COLO668 (cell line): ENCODE measurements at regions not wholly inside any gene's neighbourhood (a gene's known extent, or its start where the extent isn't known, plus 50 kb on each side); places are given as distances from the start of the nearest gene placed in this dataset.
"Not testable (repeated sequence)": the region's sequence is repeated elsewhere in the genome, so short reads cannot be mapped to it uniquely, and the experiment has no call there.

Experiments used
- DNase-seq: peaks from one replicate; lab custom pipeline; 2025; ENCODE audit not compliant: unreplicated experiment; lab: John Stamatoyannopoulos, UW

DNA sequence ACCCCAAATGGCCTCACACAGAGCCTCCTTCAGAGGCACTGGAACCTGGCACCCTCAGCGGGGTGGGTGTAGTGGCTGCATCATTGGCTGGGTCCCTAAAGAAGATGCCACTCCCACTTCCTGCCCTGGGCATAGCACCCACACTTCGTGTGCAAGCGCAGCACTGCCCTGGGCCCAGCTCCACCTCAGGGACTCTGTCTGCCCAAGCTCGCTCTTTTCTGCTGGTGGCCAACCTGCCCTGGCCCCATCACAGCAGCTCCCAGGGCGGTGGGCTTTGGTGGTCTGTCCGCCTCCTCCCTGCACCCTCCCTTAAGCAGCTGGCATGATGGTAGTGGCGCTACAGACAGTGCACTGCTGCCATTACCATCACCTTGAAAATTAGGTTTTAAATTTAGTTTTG is 829.3 kb upstream of the BRINP3 start:
- no peak for DNase-seq

DNA sequence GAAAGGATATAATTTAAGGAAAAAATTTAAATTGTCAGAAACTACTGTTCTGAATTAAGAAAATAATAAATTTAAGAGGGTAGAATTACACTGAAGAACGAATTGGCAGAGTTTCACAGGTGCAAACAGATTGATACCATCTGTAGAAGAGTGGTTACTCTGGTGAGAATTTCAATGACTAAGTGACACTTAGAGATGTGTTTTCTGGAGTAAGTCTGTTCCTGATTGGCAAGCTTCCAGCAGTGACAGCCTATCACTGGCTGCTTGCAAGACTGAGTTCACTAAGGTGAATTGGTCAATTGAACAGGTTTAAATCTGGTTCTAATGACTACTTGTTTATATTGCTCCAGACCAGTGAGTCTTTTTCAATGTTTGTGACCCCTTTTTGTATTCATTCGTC is 838.2 kb upstream of the RGS18 start:
- no peak for DNase-seq

DNA sequence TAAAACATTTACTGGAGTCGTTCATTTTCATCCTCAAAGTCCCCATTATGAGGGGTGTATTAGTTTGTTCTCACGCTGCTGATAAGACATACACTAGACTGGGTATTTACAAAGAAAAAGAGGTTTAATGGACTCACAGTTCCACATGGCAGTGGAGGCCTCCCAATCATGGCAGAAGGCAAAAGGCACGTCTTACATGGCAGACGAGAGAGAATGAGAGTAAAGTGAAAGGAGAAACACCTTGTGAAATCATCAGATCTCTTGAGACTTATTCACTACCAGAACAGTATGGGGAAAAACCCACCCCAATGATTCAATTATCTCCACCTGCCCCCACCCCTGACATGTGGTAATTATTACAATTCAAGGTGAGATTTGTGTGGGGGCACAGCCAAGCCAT is 830.4 kb upstream of the RGS18 start:
- no peak for DNase-seq

DNA sequence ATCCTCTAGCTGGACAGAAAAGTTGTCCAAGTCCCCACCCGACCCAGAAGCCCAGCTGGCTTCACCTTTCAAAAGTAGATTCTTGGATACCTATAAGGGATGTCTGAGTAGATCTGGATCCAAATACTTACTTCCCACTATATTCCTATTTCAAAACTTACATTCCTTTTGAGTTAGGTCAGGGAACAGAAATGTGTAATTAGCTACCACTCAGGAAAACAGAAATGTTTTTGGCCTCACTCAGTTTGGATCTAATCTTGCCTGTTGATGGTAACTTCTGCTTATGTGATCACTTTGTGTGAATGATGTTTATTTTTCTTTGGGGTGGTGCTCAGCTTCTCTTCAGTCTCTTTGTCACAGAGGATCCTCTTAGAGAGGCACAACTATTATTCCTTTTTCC is 814.4 kb upstream of the RGS18 start:
- DNase-seq, result no peak

DNA sequence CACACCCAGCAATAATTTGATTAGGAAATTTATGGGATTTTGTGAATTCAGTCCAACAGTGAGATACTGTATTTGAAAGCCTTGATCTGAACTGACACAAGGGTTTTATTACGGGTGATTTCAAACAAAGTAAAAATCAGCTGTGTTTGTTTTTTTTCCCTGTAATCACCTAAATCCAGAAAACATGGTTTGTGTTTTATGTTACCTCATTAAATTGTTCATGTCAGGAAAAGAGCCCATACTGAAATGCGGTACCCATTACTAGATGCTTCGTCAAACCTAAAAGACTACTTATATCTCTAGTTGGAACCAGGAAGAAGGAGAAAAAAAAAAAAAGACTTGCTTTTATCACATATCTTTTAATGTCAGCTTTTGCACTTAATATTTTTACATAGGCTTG is 811.9 kb upstream of the RGS18 start:
- DNase-seq, result no peak

DNA sequence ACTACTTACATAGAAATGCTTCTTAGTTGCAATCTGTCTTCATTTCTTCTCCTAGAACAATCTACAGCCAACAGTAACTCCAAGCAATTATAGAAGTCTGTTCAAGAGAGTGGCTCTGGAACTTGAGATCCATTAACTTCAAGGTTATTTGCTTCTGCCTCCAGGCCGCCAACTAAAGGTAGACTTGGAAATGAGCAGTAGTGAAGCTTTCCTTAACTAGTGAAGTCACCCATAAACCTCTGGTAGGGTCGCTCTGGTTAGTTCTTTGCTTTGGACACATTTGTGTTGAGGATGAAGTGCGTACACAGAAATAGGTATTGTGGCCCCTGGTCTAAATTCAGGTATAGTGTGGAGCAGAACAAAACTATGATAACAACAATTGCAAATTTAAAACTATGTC is 809.9 kb upstream of the RGS18 start:
- no peak for DNase-seq

DNA sequence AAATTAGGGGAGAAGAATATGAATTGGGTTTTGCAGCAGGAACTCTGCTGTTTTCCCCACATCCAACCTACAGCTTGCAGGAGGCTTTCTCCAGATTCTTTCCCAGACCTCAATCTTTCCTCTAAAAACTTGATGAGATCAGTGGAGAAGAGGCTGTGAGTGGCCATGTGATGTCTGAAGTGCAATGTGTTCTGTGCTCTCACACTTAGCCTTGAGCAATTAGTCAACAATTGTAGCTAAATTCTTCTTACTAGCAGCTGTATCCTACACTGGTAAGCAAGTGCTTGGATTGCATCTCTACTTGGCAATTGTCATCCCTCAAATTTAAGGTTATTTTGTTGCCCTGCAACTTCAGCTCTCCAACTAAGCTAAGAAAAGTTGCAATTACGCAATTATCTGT is 807.3 kb upstream of the RGS18 start:
- no peak for DNase-seq

DNA sequence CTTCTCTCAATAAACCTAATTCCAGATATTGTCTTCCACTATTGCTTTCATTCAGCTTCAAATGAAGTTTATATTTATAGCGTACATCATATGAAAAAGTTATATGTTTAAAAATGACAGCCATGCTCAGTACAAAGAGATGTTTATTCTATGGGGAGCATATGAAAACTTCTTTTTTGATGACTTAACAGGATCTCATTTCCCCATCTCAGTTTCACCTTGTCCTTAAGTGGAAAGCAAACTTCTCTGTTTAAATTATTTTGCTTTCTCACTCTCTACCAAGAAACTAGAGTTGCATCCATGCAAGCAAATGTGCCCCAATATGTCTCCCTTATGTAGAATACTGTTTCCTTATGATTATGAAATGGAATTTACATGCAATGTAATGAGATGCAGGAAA is 799.5 kb upstream of the RGS18 start:
- no peak for DNase-seq

DNA sequence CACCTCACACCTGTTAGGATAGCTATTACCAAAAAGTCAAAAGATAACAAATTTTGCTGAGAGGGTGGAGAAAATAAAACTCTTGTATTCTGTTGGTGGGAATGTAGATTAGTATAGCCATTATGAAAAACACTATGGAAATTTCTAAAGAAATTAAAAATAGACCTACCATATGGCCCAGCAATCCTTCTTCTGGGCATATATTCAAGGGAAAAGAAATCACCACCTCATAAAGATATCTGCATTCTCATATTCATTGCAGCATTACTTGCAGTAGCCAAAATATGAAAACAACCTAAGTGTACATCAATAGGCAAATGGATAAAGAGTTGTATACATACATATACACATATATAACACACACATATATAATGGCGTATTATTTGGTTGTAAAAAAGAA is 791.6 kb upstream of the RGS18 start:
- DNase-seq, result no peak

DNA sequence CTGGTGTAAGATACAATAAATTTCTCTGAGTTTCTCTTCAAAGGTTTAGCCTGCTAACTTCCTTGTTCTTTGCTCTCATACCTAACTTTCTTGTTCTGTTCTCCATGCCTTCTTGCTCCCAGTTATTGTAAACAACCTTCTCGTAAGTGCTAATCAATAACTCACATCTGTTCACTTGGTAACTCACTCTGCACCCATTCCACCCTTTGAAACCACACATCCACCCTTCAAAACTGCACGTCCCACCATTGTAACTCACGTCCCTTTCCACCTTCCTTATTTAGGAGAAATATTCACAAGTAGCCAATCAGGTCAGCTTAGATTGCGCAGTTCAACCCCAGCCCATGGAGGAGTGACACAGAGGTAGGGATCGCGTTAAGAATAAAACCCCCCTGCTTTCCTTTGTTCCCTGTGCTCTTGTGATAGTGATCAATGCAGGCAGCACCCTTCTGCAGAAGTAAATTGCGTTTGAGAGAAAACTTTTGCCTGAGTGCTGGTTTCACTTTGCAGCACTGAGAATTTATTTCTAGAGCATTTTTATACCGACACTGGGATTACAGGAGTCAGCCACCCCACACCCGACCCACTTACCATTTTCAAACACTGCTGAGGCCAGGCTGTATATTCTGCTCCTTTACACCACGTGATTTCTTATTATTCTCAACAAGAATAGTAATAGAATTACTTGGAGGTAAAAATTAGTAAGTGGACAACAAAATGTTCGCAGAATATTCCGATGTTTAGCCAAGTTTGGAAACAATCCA is 789.2 kb upstream of the RGS18 start:
- DNase-seq, result no peak

DNA sequence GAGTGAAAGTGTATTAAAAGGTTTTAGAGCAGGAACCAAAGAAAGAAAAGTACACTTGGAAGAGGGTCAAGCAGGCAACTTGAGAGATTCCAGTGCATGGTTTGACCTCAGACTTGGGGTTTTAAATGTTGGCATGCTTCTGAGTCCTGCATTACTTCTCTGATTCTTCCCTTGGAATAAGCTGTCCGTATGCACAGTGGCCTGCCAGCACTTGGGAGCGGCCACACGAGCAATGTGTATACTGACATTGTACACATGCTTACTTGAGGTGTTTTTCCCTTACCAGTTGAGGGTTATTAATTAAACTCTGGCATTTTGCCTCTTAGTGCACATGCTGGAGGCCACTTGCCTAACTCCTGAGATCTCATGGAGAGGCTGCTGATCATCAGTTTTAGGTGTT is 786.6 kb upstream of the RGS18 start:
- DNase-seq, result no peak

DNA sequence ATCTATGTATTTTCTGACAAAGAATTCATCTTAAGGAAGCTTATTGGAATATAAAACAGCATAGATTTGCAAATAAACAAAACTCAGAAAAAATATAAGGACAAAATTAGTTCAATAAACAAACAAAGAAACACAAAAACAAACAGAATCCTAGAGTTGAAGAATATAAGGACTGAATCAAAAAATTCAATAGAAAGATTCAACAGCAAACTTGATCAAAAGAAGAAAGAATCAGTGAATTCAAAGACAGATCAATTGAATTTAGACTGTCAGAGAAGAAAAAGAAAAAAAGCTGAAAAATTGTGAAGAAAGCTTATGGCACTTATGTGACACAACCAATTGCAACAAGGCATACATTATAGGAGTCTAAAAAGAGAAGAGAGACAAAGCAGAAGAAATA is 770.0 kb upstream of the RGS18 start:
- DNase-seq, result no peak

DNA sequence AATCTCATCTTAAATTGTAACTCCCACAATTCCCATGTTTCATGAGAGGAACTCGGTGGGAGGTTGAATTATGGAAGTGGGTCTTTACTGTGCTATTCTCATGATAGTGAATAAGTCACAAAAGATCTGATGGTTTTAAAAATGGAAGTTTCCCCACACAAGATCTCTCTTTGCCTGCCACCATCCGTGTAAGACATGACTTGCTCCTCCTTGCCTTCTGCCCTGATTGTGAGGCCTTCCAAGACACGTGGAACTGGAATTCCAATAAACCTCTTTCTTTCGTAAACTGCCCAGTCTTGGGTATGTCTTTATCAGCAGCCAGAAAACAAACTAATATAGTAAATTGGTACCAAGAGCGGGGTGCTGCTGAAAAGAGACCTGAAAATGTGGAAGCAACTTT is 761.6 kb upstream of the RGS18 start:
- DNase-seq, result no peak

DNA sequence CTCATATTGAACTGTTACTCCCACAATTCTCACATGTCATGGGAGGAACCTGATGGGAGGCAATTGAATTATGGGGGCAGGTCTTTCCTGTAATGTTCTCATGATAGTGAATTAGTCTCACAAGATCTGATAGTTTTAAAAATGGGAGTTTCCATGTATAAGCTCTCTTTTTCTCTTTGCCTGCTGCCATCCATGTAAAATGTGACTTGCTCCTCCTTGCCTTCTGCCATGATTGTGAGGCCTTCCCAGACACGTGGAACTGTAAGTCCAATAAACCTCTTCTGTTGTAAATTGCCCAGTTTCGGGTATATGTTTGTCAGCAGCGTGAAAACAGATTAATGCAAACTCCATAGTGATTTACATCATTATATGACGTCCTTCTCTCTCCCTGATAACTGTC is 759.7 kb upstream of the RGS18 start:
- DNase-seq, result no peak

DNA sequence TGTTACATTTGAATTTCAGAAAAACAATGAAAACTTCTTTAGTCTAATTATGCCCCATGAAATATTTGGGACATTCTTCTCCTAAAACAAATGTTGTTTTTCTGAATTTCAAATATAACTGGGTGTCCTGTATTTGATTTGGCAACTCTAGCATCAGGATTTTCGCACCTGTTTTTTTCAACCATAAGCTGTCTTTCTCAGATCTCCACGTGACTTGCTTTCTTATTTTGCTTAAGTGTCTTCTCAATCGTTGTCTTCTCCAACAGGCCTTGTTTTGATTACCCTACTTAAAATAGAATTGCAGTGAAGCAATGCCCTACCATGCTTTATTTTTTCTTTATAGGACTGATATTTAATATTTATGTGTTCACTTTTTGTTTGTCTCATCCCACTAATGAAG is 752.8 kb upstream of the RGS18 start:
- no peak for DNase-seq

DNA sequence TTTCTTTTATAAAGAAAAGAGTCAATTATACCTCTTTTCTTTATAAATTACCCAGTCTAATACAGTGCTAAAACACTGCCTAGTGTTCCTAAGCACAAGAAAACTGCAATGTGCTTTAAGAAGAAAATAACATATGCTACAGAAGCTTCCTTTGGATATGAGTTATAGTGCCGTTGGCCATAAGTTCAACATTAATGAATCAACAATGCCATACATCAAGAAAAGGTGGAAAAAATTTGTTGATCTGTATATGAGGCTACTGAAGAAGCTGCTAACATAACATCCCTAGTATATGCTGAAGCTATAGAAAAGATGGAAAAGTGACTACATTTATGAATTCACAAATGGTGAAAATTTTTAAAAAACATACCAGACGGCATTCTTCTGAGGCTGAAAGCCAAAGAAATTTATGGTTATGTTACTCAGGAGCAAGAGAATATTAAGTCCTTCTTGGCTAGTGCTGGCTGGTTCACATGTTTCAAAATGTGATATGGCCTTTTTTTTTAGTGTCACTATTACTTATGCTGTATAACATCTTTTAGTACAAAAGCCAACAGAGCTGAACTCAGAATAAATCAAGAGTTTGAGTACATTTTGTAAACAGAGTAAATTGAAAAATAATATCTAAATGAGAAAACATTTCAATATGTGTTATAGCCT is 743.2 kb upstream of the RGS18 start:
- no peak for DNase-seq

DNA sequence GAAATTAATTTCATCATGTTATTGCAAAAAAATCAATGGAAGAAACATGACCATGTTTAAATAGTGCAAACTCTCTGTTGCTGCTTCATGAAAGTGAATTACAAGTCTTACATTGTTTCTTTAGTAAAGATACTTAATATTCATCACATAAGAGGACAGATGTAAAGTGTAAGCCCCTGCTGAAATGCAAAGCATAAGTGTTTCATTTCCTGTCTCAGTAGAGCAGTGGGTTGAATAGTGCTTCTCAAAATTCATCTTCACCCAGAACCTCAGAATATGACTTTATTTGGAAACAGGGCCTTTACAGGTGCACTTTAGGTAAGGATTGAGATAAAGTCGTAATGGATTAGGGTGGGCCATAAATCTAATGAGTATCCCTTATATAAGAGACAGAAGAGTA is 738.4 kb upstream of the RGS18 start:
- no peak for DNase-seq

DNA sequence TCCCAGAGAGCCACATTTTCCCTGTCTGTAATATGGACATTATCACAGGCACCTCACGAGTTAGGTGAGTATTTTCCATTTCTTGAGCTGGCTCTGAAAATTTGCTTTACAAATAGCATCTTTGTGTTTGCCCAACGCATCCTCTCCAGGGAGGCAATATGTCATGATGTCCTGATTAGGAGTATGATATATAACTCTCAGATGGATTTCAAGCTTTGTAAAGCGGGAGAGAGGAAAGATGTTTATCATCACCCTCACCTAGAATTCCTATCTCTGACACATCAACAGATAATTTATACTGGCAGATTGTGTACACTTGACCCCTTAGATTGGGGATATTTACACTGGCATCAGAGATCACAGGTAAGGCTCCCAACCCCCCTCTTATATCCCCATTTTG is 730.7 kb upstream of the RGS18 start:
- no peak for DNase-seq

DNA sequence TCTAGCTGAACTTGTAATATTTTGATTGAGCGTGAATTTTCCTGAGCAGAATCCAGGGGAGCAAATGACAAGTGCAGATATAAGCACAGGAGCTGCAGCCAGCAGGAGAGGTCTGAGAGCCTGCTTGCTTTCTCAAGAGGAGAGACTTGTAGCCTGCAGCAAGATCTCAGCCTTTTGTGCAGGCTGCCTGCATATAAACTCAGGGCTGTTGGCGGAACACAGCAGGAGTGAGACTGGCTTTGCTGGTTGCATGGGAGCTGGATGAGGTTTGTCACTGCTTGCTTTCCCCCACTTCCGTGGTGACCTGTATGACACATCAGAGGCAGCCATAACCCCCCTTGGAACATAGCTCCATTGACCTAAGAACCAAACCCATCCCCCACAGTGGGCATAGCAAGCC is 725.4 kb upstream of the RGS18 start:
- no peak for DNase-seq

DNA sequence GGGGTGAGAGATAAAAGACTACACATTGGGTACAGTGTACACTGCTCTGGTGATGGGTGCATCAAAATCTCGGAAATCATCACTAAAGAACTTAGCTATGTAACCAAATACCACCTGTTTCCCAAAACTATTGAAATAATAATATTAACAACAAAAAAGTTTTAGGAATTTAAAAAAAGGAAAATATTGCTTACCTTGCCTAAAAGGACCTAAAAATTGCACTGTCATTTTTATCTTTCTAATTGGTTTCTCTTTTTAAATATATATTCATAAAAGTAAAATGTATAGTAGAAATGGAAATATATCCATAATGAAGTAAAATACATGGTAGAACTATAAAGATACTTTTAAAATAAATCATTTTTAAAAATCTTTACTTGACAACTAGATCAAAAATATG is 719.3 kb upstream of the RGS18 start:
- no peak for DNase-seq

DNA sequence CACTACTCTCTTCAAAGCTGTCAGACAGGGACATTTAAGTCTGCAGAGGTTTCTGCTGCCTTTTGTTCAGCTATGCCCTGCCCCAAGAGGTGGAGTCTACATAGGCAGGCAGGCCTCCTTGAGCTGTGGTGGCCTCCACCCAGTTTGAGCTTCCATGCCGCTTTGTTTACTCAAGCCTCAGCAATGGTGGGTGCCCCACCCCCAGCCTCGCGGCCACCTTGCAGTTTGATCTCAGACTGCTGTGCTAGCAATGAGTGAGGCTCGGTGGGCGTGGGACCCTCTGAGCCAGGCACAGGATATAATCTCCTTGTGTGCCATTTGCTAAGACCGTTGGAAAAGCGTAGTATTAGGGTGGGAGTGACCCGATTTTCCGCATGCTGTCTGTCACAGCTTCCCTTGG is 710.0 kb upstream of the RGS18 start:
- DNase-seq, result not testable (repeated sequence)

DNA sequence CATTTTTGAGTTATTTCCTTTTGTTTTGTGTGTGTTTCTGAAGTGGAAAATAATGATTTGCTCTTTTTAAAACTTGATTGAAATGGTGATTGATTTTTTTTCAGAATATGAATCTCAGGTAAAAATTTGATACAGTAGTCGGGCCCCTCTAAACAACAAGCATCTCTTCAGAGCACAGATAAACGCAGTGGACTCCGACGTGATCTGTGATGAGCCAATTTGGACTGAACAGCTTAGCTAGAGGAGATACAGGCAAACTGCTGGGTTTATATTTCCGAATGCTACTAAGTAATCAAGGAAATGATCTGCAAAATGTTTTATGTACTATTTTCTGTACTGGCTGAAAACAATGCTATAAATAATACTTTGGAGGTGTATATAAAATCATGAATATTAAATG is 705.7 kb upstream of the RGS18 start:
- no peak for DNase-seq

DNA sequence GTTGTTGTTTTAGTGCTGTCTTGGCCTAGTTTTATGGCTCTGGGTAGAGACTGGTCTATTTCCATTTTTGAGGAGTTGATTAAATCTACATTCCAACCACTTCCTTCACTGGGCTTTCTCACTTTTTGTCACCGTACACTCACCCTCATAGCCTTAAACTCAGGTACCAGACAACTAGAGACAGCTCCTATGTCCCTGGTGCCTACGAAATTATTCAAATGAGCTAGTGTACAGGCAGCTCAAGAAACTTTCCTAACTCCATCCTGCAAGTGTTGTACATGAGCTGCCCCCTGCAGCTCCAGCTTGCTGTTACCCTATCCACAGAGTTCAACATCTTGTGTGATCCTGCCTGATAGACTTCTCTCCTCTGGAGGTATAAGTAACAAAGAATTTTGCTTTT is 704.8 kb upstream of the RGS18 start:
- DNase-seq, result no peak
